Gastrocnemius medialis (tissue), 4 donors: ENCODE measurements at regions not wholly inside any gene's neighbourhood (a gene's known extent, or its start where the extent isn't known, plus 50 kb on each side); places are given as distances from the start of the nearest gene placed in this dataset.

Source experiments
- CTCF ChIP-seq, 5 experiments: fragments of 450-650 bp in 3 of 5; fragments of 200-600 bp in 2 of 5; sonication (generic) in 2 of 5; IDR thresholded peaks in 4 of 5; conservative IDR thresholded peaks in 1 of 5; 1 replicate in 4 of 5; 2 replicates in 1 of 5; pipeline ENCODE4 v1.5.1; 2016 to 2019; ENCODE audit warnings: antibody characterized with exemption in 5 of 5, mild to moderate bottlenecking in 3 of 5, moderate library complexity in 3 of 5
- POLR2A ChIP-seq, 2 donors: fragments of 450-650 bp; IDR thresholded peaks; one replicate each; pipeline ENCODE4 v1.6.1; 2017; ENCODE audit warnings: antibody characterized with exemption in 2 of 2, mild to moderate bottlenecking in 2 of 2, moderate library complexity in 2 of 2

GRCh38 chr5:8478326-8478725 is 609.4 kb downstream of the MTRR start:
- no peak for TF ChIP-seq CTCF (IDR thresholded peaks at IDR 0.05 in 4 of 5, conservative IDR thresholded peaks at IDR 0.05 in 1 of 5)
- TF ChIP-seq POLR2A (IDR thresholded peaks at IDR 0.05) = no peak
